Lower leg skin (tissue), 3 donors: ENCODE measurements at regions not wholly inside any gene's neighbourhood (a gene's known extent, or its start where the extent isn't known, plus 50 kb on each side); places are given as distances from the start of the nearest gene placed in this dataset.
"Not testable (repeated sequence)": the region's sequence is repeated elsewhere in the genome, so short reads cannot be mapped to it uniquely, and the experiment has no call there.

Experiments
- CTCF ChIP-seq, 3 donors: fragments of 450-650 bp; IDR thresholded peaks; one replicate each; pipeline ENCODE4 v1.5.1; 2016; ENCODE audit warnings: antibody characterized with exemption in 3 of 3, mild to moderate bottlenecking in 3 of 3, moderate library complexity in 2 of 3
- POLR2A ChIP-seq, 2 donors: fragments of 450-650 bp; IDR thresholded peaks; one replicate each; pipeline ENCODE4 v1.6.1; 2016 to 2017; ENCODE audit warnings: antibody characterized with exemption in 2 of 2, mild to moderate bottlenecking in 1 of 2, moderate library complexity in 1 of 2

DNA sequence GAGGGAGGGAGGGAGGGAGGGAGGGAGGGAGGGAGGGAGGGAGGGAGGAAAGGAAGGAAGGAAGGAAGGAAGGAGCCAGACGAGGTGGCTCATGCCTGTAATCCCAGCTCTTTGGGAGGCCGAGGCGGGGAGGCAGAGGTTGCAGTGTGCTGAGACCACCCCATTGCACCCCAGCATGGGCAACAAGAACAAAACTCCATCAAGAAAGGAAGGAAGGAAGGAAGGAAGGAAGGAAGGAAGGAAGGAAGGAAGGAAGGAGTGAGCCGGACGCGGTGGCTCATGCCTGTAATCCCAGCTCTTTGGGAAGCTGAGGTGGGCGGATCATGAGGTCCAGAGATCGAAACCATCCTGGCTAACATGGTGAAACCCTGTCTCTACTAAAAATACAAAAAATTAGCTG, 60.8 kb upstream of the JARID2 start:
- TF ChIP-seq POLR2A, CTCF (IDR thresholded peaks at IDR 0.05): not testable (repeated sequence)
